Renal cortical epithelial cell (primary cell): ENCODE measurements at regions not wholly inside any gene's neighbourhood (a gene's known extent, or its start where the extent isn't known, plus 50 kb on each side); places are given as distances from the start of the nearest gene placed in this dataset.

Experiments used
- DNase-seq: peaks from one replicate; pipeline ENCODE4 v3.0.0-alpha.2; 2011; ENCODE audit warnings: low read depth

GRCh38 chr9:129359916-129360536 lies 182.0 kb upstream of the IER5L start:
- no peak for DNase-seq

- DNase-seq, result no peak
Observed at GRCh38 chr9:129359162-129359811, 181.2 kb upstream of the IER5L start.

GRCh38 chr9:129358621-129359154 lies 180.6 kb upstream of the IER5L start:
- no peak for DNase-seq

GRCh38 chr9:129357773-129358245 lies 179.7 kb upstream of the IER5L start:
- no peak for DNase-seq

GRCh38 chr9:129356871-129357772 lies 179.1 kb upstream of the IER5L start:
- DNase-seq, result no peak

GRCh38 chr9:129355631-129356030 lies 177.6 kb upstream of the IER5L start:
- DNase-seq, result no peak

GRCh38 chr9:129354498-129354897 lies 176.4 kb upstream of the IER5L start:
- no peak for DNase-seq

- no peak for DNase-seq
Observed at GRCh38 chr9:129353697-129354336, 175.8 kb upstream of the IER5L start.

- no peak for DNase-seq
Observed at GRCh38 chr9:129352146-129352865, 174.2 kb upstream of the IER5L start.

GRCh38 chr9:129351642-129352145 lies 173.6 kb upstream of the IER5L start:
- DNase-seq, result no peak

- DNase-seq, result no peak
Observed at GRCh38 chr9:129351058-129351641, 173.1 kb upstream of the IER5L start.

- no peak for DNase-seq
Observed at GRCh38 chr9:129350143-129350935, 172.3 kb upstream of the IER5L start.

GRCh38 chr9:129349665-129349947 lies 171.5 kb upstream of the IER5L start:
- DNase-seq, result no peak

GRCh38 chr9:129348890-129349664 lies 171.0 kb upstream of the IER5L start:
- no peak for DNase-seq

- DNase-seq, result no peak
Observed at GRCh38 chr9:129347316-129348120, 169.5 kb upstream of the IER5L start.

GRCh38 chr9:129346046-129346445 lies 168.0 kb upstream of the IER5L start:
- DNase-seq, result no peak

GRCh38 chr9:129344641-129345495 lies 166.8 kb upstream of the IER5L start:
- no peak for DNase-seq
